ENCODE measurements at regions not wholly inside any gene's neighbourhood (a gene's known extent, or its start where the extent isn't known, plus 50 kb on each side); places are given as distances from the start of the nearest gene placed in this dataset.

DNA sequence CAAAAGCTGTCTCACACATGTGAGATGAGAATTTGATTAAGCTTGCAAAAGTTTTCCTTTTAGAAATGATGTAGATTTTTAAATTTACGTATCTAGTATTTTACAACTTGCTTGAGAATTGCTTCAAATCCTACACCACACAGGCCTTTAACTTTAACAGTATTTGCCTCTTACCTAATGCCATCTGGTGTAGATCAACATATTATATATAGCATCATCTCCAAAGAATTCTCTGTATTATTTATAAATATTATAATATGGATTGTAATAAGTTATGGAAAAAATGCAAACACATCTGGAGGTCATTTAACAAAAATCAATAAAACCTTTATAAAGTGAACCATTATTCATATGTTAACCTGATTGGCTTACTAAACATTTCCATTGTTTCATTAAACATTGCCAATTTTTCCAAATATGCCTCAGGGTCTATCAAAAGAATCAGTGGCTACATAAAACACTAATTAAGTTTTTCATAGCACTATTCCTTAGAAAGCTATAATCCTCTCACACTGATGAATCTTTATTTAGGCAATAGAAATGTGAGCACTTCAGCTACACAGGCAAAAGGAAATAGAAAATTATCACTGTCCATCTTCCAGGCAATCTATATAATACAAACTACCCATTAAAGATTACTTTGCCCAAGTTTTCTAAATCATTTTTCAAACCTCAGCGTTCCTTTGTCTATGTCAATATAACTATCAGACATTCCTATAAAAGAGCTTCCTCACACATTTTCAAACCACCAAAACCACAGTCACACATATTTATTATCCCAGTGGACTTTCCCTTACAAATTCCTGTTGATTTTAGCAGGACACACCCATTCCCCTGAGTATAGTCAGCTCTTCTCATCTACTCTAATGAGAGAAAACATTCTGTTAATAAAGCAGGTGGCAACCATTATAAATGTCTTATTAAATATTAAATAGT lies 83.5 kb upstream of the INTU start:
- intact Hi-C loops (cut with DNase I), result no loop called here
- TF ChIP-seq, protein P1, sequence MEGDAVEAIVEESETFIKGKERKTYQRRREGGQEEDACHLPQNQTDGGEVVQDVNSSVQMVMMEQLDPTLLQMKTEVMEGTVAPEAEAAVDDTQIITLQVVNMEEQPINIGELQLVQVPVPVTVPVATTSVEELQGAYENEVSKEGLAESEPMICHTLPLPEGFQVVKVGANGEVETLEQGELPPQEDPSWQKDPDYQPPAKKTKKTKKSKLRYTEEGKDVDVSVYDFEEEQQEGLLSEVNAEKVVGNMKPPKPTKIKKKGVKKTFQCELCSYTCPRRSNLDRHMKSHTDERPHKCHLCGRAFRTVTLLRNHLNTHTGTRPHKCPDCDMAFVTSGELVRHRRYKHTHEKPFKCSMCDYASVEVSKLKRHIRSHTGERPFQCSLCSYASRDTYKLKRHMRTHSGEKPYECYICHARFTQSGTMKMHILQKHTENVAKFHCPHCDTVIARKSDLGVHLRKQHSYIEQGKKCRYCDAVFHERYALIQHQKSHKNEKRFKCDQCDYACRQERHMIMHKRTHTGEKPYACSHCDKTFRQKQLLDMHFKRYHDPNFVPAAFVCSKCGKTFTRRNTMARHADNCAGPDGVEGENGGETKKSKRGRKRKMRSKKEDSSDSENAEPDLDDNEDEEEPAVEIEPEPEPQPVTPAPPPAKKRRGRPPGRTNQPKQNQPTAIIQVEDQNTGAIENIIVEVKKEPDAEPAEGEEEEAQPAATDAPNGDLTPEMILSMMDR (IDR thresholded peaks at IDR 0.05), result no peak
- H3K9me3 ChIP-seq, result no peaks in the 10 kb centered on the region
- H3K4me3 ChIP-seq, result no peak overlapping the region
- H3K36me3 ChIP-seq (ENCODE audit: insufficient read depth in 1 of 2, low read depth in 1 of 2), result no peaks in the 10 kb centered on the region
- H3K27me3 ChIP-seq (ENCODE audit: insufficient read depth in 3 of 3, low read length in 2 of 3), result no peaks in the 10 kb centered on the region
- DNase-seq (no peak), ATAC-seq (no peak)
- no peak overlapping the region for H3K27ac ChIP-seq
- H3K4me1 ChIP-seq, result no peaks in the 10 kb centered on the region
- WGBS, 3 donors, result 64 to 78% (median 66%) methylated on average over 2 of the region's 2 CpGs

DNA sequence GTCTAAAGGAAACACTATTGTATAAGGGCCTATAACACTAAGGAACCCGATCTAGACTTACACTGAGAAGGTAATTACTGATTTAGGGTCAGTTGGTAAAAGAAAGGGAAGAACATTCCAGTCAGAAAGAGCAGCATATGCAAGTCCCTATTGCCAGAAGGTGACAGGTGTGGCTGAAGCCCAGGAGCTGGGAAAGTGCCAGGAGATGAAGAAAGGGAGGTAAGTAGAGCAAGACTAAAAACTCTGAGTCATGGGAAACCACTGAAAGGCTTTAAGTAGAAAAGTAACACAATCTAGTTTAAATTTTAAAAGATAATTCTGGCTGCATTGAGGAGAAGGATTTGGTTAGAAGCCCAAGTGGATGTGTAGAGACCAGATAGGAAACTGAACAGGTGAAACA lies 77.7 kb upstream of the INTU start:
- Histone ChIP-seq H3K9me3 (no peaks in the 10 kb centered on the region), H3K4me3 (no peak overlapping the region), H3K4me1 (no peaks in the 10 kb centered on the region), H3K36me3 (ENCODE audit: insufficient read depth in 1 of 2, low read depth in 1 of 2) (no peaks in the 10 kb centered on the region), H3K27ac (no peak overlapping the region), H3K27me3 (ENCODE audit: insufficient read depth in 3 of 3, low read length in 2 of 3) (no peaks in the 10 kb centered on the region)
- WGBS, 3 donors, result 76 to 87% (median 84%) methylated on average over 1 of the region's 1 CpG
- intact Hi-C loops (cut with DNase I), result no loop called here
- no peak for DNase-seq
- TF ChIP-seq, protein P1 (IDR thresholded peaks at IDR 0.05), result no peak
- ATAC-seq, result no peak

GRCh38 chr4:127558088-127558487 lies 74.7 kb upstream of the INTU start:
- Histone ChIP-seq H3K9me3 (no peaks in the 10 kb centered on the region), H3K4me3 (no peak overlapping the region), H3K27me3 (ENCODE audit: insufficient read depth in 3 of 3, low read length in 2 of 3) (no peaks in the 10 kb centered on the region), H3K36me3 (ENCODE audit: insufficient read depth in 1 of 2, low read depth in 1 of 2) (no peaks in the 10 kb centered on the region), H3K27ac (no peak overlapping the region), H3K4me1 (no peaks in the 10 kb centered on the region)
- no peak for ATAC-seq
- no peak for DNase-seq
- WGBS, 3 donors, result 89 to 92% (median 90%) methylated on average over 4 of the region's 4 CpGs
- TF ChIP-seq, protein P1 (IDR thresholded peaks at IDR 0.05), result no peak
- intact Hi-C loops (cut with DNase I), result no loop called here

- no peak overlapping the region for H3K4me3 ChIP-seq
- no peak overlapping the region for H3K27ac ChIP-seq
- intact Hi-C loops (cut with DNase I), result no loop called here
- H3K36me3 ChIP-seq (ENCODE audit: insufficient read depth in 1 of 2, low read depth in 1 of 2), result no peaks in the 10 kb centered on the region
- no peaks in the 10 kb centered on the region for H3K4me1 ChIP-seq
- ATAC-seq (no peak), DNase-seq (no peak)
- TF ChIP-seq, protein P1 (IDR thresholded peaks at IDR 0.05), result no peak
- 84 to 91% (median 89%) methylated on average over 4 of the region's 4 CpGs for WGBS, 3 donors
- H3K9me3 ChIP-seq, result no peaks in the 10 kb centered on the region
- no peaks in the 10 kb centered on the region for H3K27me3 ChIP-seq (ENCODE audit: insufficient read depth in 3 of 3, low read length in 2 of 3)
Measured at GRCh38 chr4:127558489-127559407, 74.0 kb upstream of the INTU start.

Measured in psoas muscle (tissue), 7 donors.